HG03432 (cell line): ENCODE measurements at regions not wholly inside any gene's neighbourhood (a gene's known extent, or its start where the extent isn't known, plus 50 kb on each side); places are given as distances from the start of the nearest gene placed in this dataset.

Experiments
- ATAC-seq: cut with Tn5 transposase; IDR thresholded peaks from one replicate; pipeline ENCODE4 v1.9.1; 2021; ENCODE audit warnings: mild to moderate bottlenecking, moderate library complexity; ENCODE audit not compliant: unreplicated experiment

DNA sequence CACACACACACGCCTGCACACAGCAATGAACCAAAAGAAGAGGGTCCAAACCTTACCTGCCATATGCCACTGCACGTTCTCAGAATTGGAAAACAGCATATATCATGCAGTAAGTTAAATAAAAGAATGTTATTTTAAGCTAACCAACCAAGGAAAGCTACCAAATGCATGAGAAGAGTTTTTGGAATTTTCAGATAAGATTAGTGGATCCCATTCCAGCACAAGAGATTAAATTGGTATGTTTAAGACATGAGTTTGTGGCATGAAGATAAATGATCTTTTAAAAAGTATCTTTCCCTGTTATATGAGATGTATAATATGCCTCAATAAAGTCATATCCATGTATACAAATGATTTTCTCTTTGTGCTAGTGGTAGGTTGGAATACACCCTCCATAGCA, 811.4 kb downstream of the NR2F2 start:
- no peak for ATAC-seq

DNA sequence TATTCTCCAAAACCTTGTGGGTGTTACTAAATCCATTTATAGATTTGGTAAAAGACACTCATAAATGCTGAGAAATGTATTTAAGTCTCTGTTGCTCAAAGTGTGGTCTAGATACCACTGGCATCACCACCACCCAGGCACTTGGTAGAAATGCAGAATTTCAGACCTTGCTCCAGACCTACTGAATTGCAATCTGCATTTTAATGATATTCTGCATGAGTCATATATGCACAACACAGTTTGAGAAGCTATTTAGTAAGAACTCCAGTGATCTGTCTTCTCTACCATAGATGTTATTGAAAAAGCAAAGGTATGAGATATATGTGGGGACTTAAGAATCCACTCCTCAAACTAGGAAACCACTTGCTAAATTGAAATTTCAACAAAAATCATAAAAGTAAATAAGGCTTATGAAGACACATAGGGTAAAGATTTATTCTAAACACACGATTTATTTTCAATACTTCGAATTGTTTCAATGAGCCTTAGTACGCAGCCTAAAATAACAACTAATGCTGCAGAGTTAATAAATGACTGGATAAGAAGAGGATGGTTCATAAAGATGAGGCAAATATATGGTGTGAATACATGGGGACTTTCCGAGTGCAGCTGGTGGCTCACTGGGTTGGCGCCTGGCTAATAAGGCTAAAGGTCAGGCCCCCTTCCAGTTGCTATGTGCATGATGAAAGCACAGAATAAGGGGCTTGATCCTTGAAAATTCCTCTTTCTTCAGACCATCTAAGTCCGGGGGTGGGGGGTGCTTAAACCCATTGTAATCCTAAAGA, 813.3 kb downstream of the NR2F2 start:
- ATAC-seq = peak; percentile 74

DNA sequence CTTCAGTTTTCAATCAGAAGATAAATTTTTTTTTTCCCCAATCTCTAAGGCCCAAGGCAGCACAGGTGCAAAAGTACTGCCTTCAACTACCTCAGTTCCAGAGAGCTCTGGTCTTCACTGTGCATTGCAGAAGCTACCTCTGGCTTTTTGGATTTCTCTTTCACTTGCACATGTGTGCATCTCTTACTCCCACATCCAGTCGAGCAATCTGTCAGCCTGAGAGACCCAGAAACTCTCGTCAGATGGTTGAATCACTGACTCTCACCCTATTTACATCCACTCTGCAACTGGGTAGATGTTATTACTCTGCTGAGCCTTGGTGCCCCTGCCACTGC, 813.8 kb downstream of the NR2F2 start:
- ATAC-seq = peak; percentile 54

DNA sequence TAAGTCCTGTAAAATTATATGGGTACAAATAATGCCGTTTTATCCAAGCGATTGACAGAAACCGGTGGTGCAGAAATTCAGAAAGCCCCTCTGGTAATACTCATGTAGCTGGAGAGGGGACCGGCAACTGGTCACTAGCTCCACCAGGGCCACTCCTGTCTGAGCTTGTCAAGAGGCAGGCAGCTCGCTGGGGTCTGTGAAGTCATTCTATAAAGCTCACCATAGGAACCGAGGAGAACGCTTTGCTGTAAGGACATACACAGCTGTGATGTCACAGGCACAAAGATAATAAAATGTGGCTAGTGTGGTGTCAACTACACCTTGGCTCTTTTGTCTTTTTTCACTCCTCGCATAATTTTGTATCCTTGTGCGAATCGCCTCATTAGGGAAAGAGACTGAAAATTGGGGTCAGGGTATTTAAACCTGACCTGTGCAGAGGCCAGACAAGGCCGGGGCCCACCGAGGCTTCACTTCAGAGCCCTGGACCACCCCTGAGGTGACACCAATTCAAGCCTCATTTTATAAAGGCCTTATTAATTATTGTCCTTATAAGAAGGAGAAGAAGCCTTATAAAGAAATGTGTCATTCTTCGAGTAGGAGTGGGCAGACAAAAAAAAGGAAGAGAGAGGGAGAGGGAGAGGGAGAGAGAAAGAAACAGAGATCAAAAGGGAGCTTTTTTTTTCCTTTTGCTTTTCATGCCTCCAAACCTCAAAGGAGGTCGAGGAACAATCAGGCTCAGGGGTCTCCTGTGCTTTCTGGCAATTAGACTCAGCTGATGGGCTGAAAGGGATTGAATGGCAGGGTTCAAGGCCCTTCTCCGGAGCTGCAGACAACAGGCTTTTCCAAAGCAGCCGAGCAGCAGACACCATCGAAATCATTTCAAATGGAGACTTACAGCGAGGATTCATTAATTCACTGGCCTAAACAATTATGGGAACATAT, 813.3 kb upstream of the ARRDC4 start:
- no peak for ATAC-seq

DNA sequence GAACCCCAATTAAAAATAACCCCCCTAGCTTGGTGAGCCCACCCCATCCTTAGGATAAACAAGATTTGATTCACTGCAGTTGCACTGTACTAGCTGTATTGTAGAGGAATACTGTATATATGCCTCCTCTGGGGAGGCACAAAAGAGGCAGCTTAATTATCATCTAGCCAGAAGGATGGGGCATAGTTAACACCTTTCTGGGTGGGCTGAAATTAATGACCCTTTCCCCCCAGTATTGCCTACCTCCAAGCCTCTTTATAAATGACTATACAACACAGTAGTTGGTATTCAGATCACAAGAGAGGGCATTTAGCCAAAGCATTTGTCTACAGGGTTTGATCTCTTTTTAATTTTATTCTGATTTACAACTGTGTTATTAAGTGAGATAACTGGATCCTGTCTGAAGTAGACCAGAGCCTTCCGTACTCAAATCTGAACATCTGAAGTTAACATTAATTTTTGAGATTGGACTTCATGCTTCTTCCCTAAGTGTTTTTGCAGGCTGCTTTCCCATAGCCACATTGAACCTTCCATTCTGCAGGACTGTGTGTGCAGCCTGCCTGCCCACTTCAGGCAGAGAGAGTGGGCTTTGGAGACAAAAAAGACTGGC, 807.0 kb upstream of the ARRDC4 start:
- ATAC-seq = no peak

DNA sequence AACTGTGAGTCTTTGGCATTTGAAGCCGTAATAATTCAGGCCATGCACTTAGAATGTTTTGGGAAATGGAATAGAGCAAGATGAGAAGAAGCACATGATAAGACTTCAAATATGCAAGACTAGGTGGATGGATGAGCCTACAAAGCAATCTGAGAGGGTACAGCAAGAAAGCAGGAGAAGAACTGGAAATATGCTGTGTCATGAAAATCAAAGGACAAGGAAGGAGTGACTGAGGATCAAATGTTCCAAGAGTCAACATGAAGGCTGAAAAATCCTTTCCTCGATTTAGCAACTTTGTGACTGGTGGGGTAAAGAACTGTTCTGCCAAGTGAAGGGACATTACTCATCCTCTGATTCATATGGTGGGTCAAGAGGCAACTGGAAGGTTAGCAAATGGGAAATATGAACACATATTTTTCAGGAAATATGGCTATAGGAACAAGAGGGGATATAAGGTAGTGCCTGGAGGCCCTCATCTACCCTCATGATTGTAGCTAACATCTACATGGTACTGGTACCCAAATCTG, 803.7 kb upstream of the ARRDC4 start:
- ATAC-seq = no peak

DNA sequence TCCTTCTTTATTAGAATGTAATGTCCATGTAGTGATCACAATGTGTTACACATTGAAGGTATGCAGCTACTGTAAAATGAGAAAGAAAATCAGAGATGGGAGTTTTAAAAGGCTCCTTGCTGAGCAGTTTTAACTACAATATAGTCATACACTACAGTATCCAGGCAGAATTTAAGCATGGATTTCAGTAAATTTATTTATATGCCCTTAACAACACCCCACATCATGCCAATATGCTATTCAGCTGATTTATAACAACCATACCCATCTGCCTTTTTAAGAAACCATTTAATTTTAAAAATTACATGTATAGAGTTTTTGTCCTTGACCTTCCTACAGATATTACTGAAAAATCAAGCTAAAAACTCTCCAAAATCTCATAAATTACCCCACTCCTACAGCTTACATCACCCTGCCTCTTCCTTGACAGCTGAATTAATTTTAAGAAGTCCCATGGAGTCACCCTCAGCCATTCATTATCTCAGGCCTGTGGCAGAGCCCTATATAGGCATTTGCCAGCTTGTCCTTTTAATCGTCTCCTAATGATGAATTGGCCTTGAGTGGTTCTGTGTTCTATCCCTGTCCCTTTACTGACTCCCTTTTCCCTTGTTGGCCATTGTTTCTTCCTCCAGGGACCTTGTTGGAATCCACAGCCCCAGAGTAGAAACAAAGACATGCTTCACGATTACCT, 797.6 kb upstream of the ARRDC4 start:
- no peak for ATAC-seq

DNA sequence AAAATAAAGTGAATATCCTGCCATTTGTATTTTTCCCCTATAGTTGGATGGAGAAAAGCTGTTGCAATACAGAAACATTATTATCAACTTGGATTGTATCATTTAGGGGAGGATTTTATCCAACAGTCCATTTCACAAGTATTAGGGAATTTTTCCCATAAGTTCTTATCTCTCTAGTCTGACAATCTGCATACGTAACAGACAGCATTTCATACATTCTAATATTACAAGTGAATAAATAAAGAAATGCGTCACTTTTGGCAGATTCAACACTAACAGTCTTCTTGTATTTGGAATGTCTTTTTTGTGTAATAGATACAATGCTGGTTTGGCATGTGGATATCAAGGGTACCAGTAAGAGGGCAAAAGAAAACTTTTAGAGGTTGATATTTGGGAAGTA, 795.3 kb upstream of the ARRDC4 start:
- no peak for ATAC-seq

DNA sequence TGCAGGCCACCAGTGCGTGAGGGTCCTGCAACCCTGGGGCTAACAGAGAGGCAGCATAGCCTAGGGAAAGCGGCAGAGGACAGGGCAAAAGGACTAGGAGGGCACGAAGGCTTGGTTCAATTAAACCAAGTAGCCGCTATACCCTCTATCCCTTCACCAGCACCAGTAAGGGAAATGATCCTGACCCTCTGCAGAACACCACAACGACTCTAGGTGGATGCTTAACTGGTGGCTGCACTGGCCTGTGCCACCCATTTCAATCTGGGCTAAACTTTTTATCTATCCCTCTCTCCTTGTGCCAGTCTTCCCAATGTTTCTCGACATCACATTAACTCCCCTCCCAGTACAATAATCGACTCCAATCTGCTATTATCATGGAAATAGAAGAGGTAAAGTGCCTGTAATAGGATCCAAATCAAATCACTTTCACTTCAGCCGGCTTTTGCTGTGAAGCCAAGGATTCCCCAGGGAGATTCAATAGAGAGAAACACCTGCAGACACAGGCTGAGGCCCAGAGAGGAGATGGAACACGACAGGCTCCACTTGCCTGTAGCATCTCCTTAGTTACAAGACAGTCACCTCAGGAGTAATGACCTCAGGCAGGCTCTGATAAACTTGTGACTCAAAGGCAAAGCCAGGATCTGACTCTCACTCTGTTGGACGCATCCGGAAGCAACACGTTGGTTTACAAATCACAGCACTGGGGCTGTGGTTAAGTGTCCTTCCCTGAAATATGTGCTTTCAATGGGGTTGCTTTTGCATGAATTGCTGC, 791.6 kb upstream of the ARRDC4 start:
- no peak for ATAC-seq

DNA sequence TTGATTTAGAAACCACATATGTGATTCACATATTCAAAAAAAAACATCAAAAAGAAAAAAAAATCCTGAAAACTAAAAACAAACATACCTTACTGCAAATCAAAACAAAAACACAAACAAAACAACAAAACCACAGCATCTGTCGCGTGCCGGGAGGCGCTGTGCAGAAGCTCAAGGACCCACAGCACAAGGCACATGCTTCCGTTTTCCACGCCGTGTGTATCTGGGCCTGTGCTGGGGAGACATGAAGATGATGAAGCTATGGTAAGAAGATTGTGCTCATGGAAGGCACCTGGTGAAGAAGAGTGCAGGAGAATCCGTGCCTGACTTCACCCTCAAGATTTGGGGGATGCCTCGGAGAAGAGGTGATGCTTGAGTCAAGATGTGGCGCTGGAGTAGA, 788.9 kb upstream of the ARRDC4 start:
- no peak for ATAC-seq

DNA sequence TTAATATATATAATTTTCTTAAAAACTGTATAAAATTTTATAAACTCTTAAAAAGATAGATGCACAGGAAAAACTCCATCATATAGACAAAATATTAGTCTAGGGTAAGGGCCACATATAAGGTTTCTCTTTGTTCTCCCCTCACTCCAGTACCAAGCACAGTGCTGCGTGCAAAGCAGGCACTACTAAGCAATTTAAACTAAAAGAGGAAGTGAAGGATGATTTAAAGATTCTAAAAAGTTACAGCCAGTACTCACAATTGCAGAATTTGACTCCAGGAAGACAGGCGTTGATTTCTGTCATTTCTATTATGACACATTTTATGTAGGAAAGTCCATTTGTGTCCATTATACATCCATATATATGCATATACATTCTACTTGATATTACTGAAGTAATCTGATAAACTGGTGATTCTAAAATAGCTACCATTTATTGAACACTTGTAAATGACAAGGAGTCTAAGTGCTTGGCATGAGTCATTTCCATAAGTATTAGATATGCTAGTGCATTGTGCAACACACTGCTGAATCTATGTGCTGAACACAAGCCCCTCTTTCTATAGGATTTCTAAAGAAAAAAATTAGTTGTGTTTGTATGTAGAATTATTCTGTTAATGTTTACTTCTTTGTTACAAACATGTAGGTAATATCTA, 785.5 kb upstream of the ARRDC4 start:
- ATAC-seq = no peak

DNA sequence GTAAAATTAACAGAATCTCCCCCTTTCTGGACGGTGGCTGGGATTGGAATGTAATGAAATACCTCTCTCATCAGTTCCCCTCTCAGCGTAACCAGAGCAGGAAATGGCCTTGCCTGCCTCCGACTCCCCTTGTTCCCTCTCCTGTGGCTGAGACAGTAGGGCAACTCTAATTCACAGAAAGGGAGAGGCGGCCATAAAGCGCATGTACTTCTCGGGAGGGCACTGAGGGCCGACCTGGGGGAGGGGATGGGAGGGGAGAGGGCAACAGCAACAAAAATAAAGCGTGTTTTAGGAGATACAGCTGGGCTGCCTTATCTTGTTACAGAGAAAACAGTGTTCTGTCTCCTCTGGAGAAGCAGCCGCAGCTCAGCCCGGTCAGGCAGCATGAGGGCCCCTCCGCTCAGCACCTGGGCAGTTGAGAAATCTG, 783.3 kb upstream of the ARRDC4 start:
- ATAC-seq = no peak

DNA sequence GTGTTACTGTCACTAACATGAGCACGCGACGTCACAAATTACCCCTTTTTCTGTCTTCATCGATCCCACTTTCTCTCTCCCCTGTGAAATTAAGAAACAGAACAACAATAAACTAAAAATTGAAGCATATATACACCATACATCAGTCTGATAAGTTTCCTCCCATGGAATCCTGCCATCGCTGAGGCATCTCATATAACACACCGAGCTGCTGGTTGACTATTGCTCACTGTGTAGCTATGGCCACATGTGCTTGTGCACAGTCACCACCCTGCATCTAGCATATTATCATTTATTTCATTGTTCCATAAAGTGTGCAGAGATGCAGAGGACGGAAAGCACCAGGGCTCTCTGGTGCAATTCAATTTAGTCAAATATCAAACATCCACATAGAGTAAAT, 777.9 kb upstream of the ARRDC4 start:
- no peak for ATAC-seq

DNA sequence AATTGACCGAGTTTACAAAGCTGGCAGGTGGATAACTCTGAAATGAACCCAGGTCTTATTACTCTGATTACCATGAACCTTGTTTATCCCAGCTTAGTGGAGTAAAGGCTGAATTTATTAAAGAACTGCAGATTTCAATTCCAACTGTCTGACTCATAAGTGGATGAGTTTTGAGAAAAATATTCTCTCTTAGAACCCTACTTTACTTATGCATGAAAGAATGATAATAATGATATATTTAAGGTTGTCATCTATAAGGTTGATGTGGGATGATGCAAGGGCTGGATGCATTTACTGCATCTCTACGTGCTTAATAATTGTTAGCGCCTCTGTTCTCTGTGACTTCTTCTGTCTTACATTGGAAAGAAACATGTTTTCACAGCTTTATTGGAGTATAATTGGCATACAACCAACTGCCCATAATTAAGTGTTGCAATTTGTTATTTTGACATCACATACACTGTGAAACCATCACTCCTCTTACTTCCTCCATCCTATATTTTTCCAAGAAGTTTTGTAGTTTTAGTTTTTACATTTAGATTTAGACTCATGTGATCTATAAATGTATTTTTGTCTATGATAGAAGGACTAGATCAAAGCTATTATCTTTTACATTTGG, 771.2 kb upstream of the ARRDC4 start:
- no peak for ATAC-seq

DNA sequence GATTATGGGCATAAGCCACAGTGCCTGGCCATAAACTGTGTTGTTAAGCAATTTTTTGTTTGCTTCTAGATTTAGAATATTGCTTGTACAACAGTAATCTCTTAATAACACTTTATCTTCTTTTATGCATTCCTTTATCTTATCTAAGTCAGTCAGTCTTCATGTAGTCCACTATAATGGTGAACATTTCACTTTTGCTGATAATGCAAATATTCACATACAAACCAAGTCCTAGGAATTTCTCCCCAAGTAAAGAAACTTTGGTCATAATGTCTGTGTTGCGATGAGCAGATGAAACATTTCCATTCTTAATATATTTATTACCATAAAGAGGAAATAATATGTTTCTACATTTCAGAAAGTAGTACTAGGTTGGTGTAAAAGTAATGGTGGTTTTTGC, 765.8 kb upstream of the ARRDC4 start:
- no peak for ATAC-seq

DNA sequence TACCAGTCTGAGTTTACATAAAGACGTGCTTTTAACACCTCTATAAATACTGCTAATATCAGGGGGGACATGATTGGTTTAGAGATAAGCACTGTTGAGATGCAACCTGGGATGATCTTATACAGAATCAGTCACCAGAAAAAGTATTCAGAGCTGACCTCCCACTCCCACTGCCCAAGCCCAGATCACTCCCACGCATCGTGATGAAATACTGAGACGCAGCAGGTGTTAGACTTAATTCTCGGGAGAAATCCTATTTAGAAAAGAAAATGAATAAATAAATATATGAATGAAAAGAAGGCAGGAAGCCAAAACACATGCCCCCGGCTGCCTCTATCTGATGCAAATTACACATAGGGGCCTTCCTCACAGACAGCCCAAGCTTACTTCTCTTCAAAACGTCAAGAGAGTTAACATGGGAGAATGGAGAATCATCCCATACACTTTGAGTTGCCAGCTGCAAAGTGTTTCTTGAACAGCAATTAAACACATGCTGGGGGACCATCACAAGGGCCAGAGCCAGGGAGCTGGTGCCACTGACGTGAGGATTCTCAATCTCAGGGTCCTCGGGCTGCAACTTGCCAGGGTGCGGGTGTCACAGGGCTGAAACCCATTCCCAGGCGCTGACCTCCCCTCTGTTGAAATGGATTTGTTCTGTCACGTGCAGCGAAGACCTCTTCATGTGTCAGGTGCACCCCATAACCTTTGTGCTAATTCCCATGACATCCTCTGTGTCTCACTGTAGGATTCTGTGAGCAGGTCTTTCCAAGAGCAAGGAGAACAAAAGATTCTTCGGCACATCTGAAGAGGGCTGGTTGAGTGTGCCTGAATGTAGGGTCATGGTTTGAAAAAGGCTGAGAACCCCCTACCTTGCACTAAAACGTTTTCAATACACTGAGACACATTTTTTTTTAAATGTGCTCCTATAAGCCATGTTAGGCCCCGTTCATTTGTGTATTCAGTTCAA, 764.2 kb upstream of the ARRDC4 start:
- no peak for ATAC-seq

DNA sequence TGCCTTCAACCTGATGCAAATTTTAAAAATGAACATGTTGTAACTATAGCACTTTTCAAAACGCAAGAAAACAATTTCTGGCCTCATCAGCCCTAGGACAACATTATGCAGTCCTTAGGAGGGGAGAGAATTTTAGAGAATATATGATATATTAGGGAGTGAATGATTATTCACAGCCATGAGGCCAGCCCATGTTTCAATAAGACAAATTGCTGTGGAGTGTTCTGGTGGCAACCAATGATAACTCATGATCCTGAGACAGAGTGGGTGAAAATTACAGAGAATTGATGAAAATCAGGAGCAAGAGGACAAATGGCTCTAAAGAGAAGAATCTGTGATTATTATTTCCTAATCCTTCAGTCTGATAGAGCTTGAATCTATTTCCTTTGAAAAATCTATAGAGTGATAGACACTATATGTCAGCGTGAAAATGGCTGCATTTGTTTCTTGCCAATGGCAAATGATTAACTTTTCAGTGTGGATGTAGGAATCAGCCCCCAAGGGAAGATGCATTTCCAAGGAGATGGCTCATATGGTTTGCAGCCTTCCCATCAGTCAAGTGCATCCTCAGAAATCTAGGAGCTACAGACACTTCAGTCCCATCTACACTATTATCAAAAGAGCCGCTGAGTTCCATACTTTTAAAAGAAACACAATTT, 761.0 kb upstream of the ARRDC4 start:
- no peak for ATAC-seq

DNA sequence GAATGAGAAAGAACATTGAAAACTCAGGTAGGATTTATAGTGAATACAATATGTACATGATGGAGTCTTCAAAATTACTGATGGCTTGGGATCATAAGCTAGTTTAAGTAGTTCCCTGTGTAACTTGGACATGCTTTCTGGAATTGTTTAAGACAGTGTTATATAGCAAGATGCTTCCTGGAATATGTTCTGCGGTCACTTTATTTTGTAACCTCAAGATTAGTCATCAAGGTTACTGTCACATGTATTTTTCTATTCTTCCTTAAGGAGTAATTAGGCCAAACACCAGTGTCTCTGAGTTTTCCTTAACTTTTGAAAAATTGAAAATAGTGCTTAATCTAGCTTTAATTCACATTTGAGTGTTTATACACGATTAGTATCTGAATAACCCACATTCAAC, 760.3 kb upstream of the ARRDC4 start:
- ATAC-seq = no peak
